Thoracic aorta (tissue), 2 donors: ENCODE measurements at regions not wholly inside any gene's neighbourhood (a gene's known extent, or its start where the extent isn't known, plus 50 kb on each side); places are given as distances from the start of the nearest gene placed in this dataset.
"Not testable (repeated sequence)": the region's sequence is repeated elsewhere in the genome, so short reads cannot be mapped to it uniquely, and the experiment has no call there.

Experiments used
- ATAC-seq: fragments of 150-250 bp; one replicate; pipeline ENCODE4 v1.8.0; 2017; ENCODE audit warnings: low read depth; ENCODE audit not compliant: insufficient number of reproducible peaks, low FRiP score
- DNase-seq: peaks from one replicate; pipeline ENCODE4 v3.0.0-alpha.2; 2020; ENCODE audit warnings: low spot score
- H3K27ac ChIP-seq, 2 donors: fragments of 200-600 bp; sonication (generic); 1 replicate in 1 of 2; 2 replicates in 1 of 2; pipeline ENCODE4 v1.5.1; 2016; ENCODE audit warnings: mild to moderate bottlenecking in 2 of 2, moderate library complexity in 2 of 2
- H3K27me3 ChIP-seq: fragments of 200-600 bp; sonication (generic); replicated peaks from 2 replicates; pipeline ENCODE4 v1.6.0; 2016; ENCODE audit warnings: mild to moderate bottlenecking; ENCODE audit not compliant: insufficient read depth
- H3K36me3 ChIP-seq: fragments of 200-600 bp; sonication (generic); one replicate; pipeline ENCODE4 v1.5.1; 2016
- H3K4me1 ChIP-seq, 2 donors: fragments of 200-600 bp; sonication (generic); 1 replicate in 1 of 2; 2 replicates in 1 of 2; pipeline versions ENCODE4 v1.5.1 to v1.6.0; 2016; ENCODE audit warnings: low read depth in 2 of 2, mild to moderate bottlenecking in 1 of 2; ENCODE audit not compliant: control insufficient read depth in 1 of 2
- H3K4me3 ChIP-seq: fragments of 200-600 bp; sonication (generic); 2 replicates; pipeline ENCODE4 v1.5.1; 2016; ENCODE audit warnings: mild to moderate bottlenecking
- H3K9me3 ChIP-seq: fragments of 200-600 bp; sonication (generic); 2 replicates; pipeline ENCODE4 v1.5.1; 2016
- TF ChIP-seq, protein P1 (sequence below): fragments of 200-600 bp; sonication (generic); IDR thresholded peaks from one replicate; pipeline ENCODE4 v1.5.1; 2019; ENCODE audit warnings: antibody characterized with exemption

DNA sequence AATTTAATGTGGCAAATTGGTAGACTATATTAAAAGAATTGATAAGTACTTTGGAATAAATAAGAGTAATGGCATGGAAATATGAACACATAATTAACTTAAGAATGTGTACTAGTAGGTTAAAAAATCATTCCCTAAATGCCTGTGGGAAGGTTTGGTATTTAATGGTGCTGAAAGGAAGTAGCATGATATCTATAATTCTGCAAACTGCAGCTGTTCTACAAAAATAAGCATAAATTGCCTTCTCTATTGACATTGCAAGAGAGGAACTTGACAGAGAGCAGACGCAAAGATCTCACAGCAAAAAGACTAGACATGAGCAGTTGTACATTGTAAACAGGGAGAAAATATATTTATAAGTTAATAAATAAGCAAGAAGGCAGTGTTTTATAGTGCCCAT lies 752.5 kb upstream of the PCDH10 start:
- H3K27me3 ChIP-seq, result no peaks in the 10 kb centered on the region
- no peak overlapping the region for H3K27ac ChIP-seq

DNA sequence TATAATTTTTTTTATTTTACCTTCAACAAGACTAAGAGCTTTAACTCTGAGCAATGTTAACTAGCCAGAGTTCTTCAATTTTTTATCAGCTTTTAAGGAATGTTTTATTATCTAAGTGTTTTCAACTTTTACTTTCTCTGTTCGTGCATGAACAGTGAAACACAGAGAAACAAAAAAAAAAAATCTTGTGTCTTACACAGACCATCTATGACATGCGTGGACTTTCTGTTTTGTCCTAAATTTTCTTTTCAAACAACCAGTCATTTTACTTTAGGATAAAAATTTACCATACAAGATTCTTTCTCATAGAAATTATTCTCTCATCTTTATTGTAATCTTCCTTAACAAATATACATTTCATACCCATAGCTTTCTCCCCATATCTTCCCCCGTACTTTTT lies 731.9 kb upstream of the PCDH10 start:
- H3K4me1 ChIP-seq, result no peaks in the 10 kb centered on the region
- no peak for DNase-seq
- TF ChIP-seq, protein P1, sequence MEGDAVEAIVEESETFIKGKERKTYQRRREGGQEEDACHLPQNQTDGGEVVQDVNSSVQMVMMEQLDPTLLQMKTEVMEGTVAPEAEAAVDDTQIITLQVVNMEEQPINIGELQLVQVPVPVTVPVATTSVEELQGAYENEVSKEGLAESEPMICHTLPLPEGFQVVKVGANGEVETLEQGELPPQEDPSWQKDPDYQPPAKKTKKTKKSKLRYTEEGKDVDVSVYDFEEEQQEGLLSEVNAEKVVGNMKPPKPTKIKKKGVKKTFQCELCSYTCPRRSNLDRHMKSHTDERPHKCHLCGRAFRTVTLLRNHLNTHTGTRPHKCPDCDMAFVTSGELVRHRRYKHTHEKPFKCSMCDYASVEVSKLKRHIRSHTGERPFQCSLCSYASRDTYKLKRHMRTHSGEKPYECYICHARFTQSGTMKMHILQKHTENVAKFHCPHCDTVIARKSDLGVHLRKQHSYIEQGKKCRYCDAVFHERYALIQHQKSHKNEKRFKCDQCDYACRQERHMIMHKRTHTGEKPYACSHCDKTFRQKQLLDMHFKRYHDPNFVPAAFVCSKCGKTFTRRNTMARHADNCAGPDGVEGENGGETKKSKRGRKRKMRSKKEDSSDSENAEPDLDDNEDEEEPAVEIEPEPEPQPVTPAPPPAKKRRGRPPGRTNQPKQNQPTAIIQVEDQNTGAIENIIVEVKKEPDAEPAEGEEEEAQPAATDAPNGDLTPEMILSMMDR, result no peak
- no peaks in the 10 kb centered on the region for H3K27me3 ChIP-seq
- H3K9me3 ChIP-seq, result no peaks in the 10 kb centered on the region
- H3K4me3 ChIP-seq, result no peak overlapping the region
- no peak overlapping the region for H3K27ac ChIP-seq
- no peak for ATAC-seq
- H3K36me3 ChIP-seq, result no peaks in the 10 kb centered on the region

More for the DNA sequence above, 752.5 kb upstream of the PCDH10 start:
- no peaks in the 10 kb centered on the region for H3K4me1 ChIP-seq
- H3K4me3 ChIP-seq, result no peak overlapping the region
- H3K36me3 ChIP-seq, result no peaks in the 10 kb centered on the region
- ATAC-seq, result no peak
- TF ChIP-seq, protein P1, result no peak
- H3K9me3 ChIP-seq, result no peaks in the 10 kb centered on the region
- DNase-seq, result no peak

DNA sequence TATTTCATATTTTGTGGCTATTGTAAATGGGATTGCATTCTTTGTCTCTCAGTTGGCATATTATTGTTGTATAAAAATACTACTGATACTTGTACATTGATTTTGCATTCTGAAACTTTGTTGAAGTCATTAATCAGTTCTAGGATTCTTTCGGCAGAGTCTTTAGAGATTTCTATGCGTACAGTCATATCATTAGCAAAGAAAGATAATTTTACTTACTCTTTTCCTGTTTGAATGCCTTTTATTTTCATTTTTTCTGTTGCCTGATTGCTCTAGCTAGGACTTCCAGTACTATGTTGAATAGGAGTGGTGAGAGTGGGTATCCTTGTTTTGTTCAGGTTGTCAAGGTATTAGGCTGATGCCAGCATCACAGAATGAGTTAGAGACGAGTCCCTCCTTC lies 722.0 kb upstream of the PCDH10 start:
- Histone ChIP-seq H3K9me3 (no peaks in the 10 kb centered on the region), H3K36me3 (no peaks in the 10 kb centered on the region), H3K27me3 (no peaks in the 10 kb centered on the region), H3K27ac (no peak overlapping the region), H3K4me3 (no peak overlapping the region), H3K4me1 (no peaks in the 10 kb centered on the region)
- DNase-seq, result no peak
- no peak for ATAC-seq
- TF ChIP-seq, protein P1, result no peak

DNA sequence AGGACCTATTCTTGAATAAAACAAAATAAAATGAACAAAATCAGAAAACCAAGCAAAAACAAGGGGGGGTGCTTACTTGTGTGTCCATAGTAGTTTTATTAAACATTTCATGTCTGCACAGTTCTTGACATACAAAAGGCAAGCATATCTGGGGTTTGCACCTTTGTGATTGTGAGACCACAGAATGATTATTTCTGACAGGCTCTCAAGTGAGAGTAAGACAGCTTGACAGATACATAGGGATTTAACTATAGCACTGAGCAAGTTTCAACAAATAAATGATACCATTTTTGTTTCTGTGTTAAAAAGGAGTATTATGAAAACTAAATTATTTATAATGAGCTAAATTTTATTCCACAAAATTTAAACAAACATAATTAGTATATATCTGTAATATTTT lies 712.0 kb upstream of the PCDH10 start:
- Histone ChIP-seq H3K4me1 (no peaks in the 10 kb centered on the region), H3K4me3 (no peak overlapping the region), H3K27me3 (no peaks in the 10 kb centered on the region), H3K27ac (no peak overlapping the region), H3K36me3 (no peaks in the 10 kb centered on the region), H3K9me3 (no peaks in the 10 kb centered on the region)
- TF ChIP-seq, protein P1, result no peak
- DNase-seq (no peak), ATAC-seq (no peak)

DNA sequence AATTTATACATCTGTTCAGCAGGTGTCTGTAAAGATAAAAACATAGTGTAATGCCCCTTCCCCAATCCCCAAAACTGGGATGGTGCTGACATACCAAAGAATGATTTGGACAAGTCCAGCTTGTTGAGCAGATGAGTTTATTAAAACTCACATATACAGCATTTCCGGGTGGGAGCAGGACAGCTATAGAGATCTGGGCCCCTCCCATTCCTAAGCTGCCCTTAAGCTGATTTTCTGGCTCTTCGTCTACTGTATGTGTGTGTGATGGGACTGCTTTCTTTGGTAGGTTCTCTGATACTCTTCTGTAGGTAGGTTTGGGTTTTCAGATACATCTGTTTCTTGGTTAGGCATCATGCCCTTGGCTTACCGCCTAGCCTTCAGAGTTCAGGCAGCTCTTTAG lies 703.7 kb upstream of the PCDH10 start:
- Histone ChIP-seq H3K36me3 (no peaks in the 10 kb centered on the region), H3K9me3 (no peaks in the 10 kb centered on the region), H3K27me3 (no peaks in the 10 kb centered on the region), H3K4me3 (no peak overlapping the region), H3K27ac (no peak overlapping the region), H3K4me1 (no peaks in the 10 kb centered on the region)
- ATAC-seq, result no peak
- DNase-seq, result no peak
- TF ChIP-seq, protein P1, result no peak

DNA sequence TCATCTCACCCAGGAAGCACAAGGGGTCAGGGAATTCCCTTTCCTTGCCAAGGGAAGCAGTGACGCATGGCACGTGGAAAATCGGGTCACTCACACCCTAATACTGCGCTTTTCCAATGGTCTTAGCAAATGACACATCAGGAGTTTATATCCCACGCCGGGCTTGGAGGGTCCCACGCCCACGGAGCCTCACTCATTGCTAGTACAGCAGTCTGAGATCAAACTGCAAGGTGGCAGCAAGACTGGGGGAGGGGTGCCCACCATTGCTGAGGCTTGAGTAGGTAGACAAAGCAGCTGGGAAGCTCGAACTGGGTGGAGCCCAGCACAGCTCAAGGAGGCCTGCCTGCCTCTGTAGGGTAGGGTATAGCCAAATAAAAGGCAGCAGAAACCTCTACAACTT lies 691.1 kb upstream of the PCDH10 start:
- H3K4me1 ChIP-seq, H3K36me3 ChIP-seq, H3K9me3 ChIP-seq, DNase-seq, H3K4me3 ChIP-seq, H3K27me3 ChIP-seq, ATAC-seq, H3K27ac ChIP-seq: not testable (repeated sequence)
